HG03095 (cell line): ENCODE measurements at regions not wholly inside any gene's neighbourhood (a gene's known extent, or its start where the extent isn't known, plus 50 kb on each side); places are given as distances from the start of the nearest gene placed in this dataset.

ENCODE experiments used
- ATAC-seq: cut with Tn5 transposase; IDR thresholded peaks from one replicate; pipeline ENCODE4 v1.9.1; 2021; ENCODE audit warnings: moderate library complexity; ENCODE audit not compliant: unreplicated experiment

- no peak for ATAC-seq
These were observed 208.9 kb downstream of the GBA3 start for GRCh38 chr4:22901631-22902030.

GRCh38 chr4:22900876-22901275 lies 208.1 kb downstream of the GBA3 start:
- no peak for ATAC-seq

GRCh38 chr4:22897520-22898108 lies 204.9 kb downstream of the GBA3 start:
- ATAC-seq = no peak

- ATAC-seq = no peak
These were observed 202.7 kb downstream of the GBA3 start for GRCh38 chr4:22895482-22895881.

GRCh38 chr4:22884157-22884556 lies 191.4 kb downstream of the GBA3 start:
- ATAC-seq = no peak

- ATAC-seq = no peak
These were observed 188.7 kb downstream of the GBA3 start for GRCh38 chr4:22881411-22881810.

- no peak for ATAC-seq
These were observed 184.8 kb downstream of the GBA3 start for GRCh38 chr4:22877486-22878052.

- no peak for ATAC-seq
These were observed 183.5 kb downstream of the GBA3 start for GRCh38 chr4:22876270-22876669.

GRCh38 chr4:22875587-22876257 lies 183.0 kb downstream of the GBA3 start:
- no peak for ATAC-seq

- no peak for ATAC-seq
These were observed 181.7 kb downstream of the GBA3 start for GRCh38 chr4:22874334-22874912.

- no peak for ATAC-seq
These were observed 181.2 kb downstream of the GBA3 start for GRCh38 chr4:22873899-22874298.

GRCh38 chr4:22870847-22871449 lies 178.2 kb downstream of the GBA3 start:
- ATAC-seq = no peak

GRCh38 chr4:22869235-22869634 lies 176.5 kb downstream of the GBA3 start:
- ATAC-seq = no peak
